Chondrocyte (in vitro differentiated cells): ENCODE measurements at regions not wholly inside any gene's neighbourhood (a gene's known extent, or its start where the extent isn't known, plus 50 kb on each side); places are given as distances from the start of the nearest gene placed in this dataset.

Source experiments
- DNase-seq: peaks from one replicate; pipeline ENCODE4 v3.0.0; 2021; ENCODE audit warnings: mixed read lengths, low spot score
- H3K27ac Mint-ChIP-seq: one replicate; pipeline ENCODE4 v1.8.0; 2021; ENCODE audit warnings: mild to moderate bottlenecking, moderate library complexity, mixed read lengths; ENCODE audit not compliant: unreplicated experiment
- H3K27me3 Mint-ChIP-seq: 2 replicates; pipeline ENCODE4 v1.8.0; 2021; ENCODE audit warnings: low read depth, mixed read lengths
- H3K36me3 Mint-ChIP-seq: 2 replicates; pipeline ENCODE4 v1.8.0; 2021; ENCODE audit warnings: low read depth, mixed read lengths
- H3K4me1 Mint-ChIP-seq: 2 replicates; pipeline ENCODE4 v1.8.0; 2021; ENCODE audit warnings: low read depth, mild to moderate bottlenecking, mixed read lengths
- H3K4me3 Mint-ChIP-seq: one replicate; pipeline ENCODE4 v1.8.0; 2021; ENCODE audit warnings: mild to moderate bottlenecking, moderate library complexity, mixed read lengths; ENCODE audit not compliant: unreplicated experiment
- H3K9me3 Mint-ChIP-seq: 2 replicates; pipeline ENCODE4 v1.8.0; 2021; ENCODE audit warnings: low read depth, mixed read lengths
- TF ChIP-seq, protein P1 (sequence below): fragments of 200-600 bp; sonication (generic); IDR thresholded peaks from 2 replicates; pipeline ENCODE4 v1.5.0; 2021; ENCODE audit warnings: antibody characterized with exemption, mild to moderate bottlenecking, moderate library complexity

DNA sequence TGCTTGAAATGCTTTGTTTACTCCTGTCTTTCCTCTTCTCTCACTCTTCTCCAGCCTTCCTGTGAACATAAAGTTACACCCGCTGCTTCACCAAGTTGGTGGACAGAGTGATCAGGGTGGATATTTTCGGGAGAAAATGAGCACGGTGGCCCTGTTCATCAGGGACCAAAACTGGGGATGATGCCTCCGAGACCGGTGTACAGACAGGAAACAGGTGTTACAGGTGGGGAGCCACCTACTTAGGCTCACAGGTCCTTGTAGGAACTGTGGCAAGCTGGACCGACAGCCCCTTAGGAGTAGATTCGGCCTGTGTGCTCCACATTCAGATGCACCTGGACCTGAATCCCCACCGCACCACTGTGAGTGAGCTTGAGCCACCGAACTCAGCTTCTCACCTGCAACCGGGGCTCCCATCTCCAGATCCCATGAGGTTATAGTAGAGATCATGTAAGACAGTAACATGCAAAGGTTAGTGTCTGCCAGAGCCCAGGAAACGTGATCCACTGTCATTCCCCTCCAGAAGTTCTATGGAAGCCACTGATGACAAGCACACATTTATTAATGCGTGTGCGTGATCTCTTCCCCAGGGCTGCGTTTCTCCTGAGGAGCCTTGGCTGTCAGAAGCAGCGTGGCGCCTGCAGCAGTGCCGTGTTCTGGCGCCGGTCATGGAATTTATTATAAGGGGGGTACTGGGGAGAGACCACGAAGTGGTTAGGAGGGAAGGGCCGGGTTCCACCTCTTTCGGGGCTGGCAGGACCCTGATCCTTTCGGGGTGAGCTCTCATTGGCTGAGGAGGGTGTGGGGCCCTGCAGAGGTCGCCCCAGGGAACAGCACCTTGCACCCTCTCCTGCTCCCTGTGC, 94.2 kb downstream of the ERMARD start:
- TF ChIP-seq, protein P1, sequence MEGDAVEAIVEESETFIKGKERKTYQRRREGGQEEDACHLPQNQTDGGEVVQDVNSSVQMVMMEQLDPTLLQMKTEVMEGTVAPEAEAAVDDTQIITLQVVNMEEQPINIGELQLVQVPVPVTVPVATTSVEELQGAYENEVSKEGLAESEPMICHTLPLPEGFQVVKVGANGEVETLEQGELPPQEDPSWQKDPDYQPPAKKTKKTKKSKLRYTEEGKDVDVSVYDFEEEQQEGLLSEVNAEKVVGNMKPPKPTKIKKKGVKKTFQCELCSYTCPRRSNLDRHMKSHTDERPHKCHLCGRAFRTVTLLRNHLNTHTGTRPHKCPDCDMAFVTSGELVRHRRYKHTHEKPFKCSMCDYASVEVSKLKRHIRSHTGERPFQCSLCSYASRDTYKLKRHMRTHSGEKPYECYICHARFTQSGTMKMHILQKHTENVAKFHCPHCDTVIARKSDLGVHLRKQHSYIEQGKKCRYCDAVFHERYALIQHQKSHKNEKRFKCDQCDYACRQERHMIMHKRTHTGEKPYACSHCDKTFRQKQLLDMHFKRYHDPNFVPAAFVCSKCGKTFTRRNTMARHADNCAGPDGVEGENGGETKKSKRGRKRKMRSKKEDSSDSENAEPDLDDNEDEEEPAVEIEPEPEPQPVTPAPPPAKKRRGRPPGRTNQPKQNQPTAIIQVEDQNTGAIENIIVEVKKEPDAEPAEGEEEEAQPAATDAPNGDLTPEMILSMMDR, result no peak
- H3K27me3 Mint-ChIP-seq, result peaks cover 58% of the 10 kb centered on the region
- no peaks in the 10 kb centered on the region for H3K9me3 Mint-ChIP-seq
- no peaks in the 10 kb centered on the region for H3K4me1 Mint-ChIP-seq
- no peak overlapping the region for H3K4me3 Mint-ChIP-seq
- no peak for DNase-seq
- no peaks in the 10 kb centered on the region for H3K36me3 Mint-ChIP-seq
- H3K27ac Mint-ChIP-seq, result no peak overlapping the region

DNA sequence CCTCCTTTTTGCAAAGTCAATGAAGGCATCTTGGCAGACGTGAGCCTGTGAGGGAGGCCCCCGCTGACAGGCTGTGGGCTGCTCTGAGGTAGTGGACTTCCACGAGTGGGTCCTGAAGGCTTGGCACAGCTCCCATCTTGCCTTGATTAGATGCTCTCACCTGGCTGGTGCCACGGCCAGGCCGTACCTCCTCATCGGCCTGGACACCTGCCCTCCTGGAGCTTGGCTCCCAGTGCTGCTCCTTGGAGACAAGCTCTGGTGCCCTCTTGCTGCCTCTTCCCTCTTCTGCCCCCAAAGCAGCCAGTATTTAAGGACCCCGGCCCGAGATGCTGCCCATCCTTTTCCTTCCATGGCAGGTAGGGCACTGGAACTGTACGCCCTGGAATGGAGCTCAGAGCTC, 93.5 kb downstream of the ERMARD start:
- TF ChIP-seq, protein P1, result no peak
- H3K9me3 Mint-ChIP-seq, result no peaks in the 10 kb centered on the region
- H3K4me3 Mint-ChIP-seq, result no peak overlapping the region
- H3K4me1 Mint-ChIP-seq, result no peaks in the 10 kb centered on the region
- peaks cover 51% of the 10 kb centered on the region for H3K27me3 Mint-ChIP-seq
- no peak overlapping the region for H3K27ac Mint-ChIP-seq
- no peak for DNase-seq
- H3K36me3 Mint-ChIP-seq, result no peaks in the 10 kb centered on the region

DNA sequence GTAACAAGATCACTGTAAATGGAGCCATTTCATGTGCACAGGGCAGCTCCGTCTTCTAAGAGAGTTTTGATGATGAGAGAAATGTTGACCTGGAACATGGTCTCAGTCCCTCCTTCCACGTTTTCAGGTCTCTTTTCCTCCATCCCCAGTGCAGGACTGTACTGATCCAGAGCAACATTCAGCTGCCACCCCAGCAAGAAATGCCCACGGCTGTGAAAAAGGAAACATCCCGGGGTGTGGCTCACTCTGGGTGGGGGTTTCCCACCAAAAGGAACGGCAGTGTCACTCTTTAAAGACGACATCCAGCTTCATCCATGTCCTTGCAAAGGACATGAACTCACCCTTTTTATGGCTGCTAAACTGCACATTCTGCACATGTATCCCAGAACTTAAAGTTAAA, 92.6 kb downstream of the ERMARD start:
- no peaks in the 10 kb centered on the region for H3K4me1 Mint-ChIP-seq
- H3K36me3 Mint-ChIP-seq, result no peaks in the 10 kb centered on the region
- H3K27ac Mint-ChIP-seq, result no peak overlapping the region
- H3K27me3 Mint-ChIP-seq, result peaks cover 51% of the 10 kb centered on the region
- TF ChIP-seq, protein P1, result no peak
- H3K4me3 Mint-ChIP-seq, result no peak overlapping the region
- H3K9me3 Mint-ChIP-seq, result no peaks in the 10 kb centered on the region
- DNase-seq, result no peak

DNA sequence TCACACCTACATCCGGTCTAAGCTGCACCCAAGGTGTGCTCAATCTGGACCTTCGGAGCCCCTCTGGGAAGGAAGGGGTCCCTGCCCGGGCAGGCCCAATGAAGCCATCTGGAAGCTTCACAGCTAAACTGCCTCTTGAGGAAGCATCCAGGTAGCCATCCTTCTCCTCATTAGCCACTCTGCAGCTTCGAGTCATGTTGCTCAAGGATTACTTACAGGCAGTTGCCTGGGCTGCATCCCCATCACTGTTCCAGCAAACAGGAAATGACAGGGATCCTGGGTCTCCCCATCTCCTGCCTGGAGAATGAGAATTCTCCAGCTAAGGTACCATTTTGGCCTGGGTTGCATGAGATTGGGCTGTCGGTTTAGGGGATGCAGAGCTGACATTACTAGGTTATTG, 91.7 kb downstream of the ERMARD start:
- DNase-seq, result no peak
- Mint-ChIP-seq H3K36me3 (no peaks in the 10 kb centered on the region), H3K4me1 (no peaks in the 10 kb centered on the region), H3K27me3 (peaks cover 58% of the 10 kb centered on the region), H3K9me3 (no peaks in the 10 kb centered on the region), H3K4me3 (no peak overlapping the region), H3K27ac (no peak overlapping the region)
- TF ChIP-seq, protein P1, result no peak

DNA sequence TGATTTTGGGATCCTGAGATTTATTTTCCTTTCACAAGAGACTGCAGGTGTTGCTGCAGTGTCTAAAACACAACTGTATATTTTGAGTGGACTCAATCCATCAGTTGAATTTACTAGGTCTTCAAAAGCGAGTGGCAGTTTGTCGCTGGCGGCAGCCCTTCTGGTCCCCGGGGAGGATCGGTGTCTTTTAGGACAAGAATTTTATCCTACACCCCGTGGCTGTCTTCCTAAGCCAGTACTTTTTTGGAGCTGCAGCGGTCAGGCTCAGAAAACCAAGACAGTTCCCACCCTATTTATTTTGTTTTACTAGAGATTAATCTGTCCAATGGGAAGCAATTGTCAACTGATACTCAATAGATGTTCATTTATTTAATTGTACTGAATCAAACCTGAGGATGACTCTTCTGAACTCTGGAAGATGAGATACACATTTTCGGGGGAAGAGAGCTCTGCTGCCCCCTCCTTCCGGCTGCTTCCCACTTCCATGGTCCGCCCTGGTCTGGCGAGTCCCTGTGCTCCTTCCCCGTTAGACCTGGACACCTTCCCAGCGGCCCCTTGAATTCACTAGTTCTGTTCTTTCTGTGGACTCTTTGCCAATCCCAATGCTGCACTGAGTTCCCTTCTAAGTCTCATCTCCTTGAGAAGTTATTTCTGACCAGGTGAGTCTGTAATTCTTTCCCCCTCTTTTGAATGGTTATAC, 90.6 kb downstream of the ERMARD start:
- TF ChIP-seq, protein P1, result no peak
- Mint-ChIP-seq H3K4me1 (no peaks in the 10 kb centered on the region), H3K36me3 (no peaks in the 10 kb centered on the region), H3K9me3 (no peaks in the 10 kb centered on the region), H3K27ac (no peak overlapping the region), H3K4me3 (no peak overlapping the region), H3K27me3 (peaks cover 55% of the 10 kb centered on the region)
- DNase-seq, result no peak
